NB4 (cell line): ENCODE measurements at regions not wholly inside any gene's neighbourhood (a gene's known extent, or its start where the extent isn't known, plus 50 kb on each side); places are given as distances from the start of the nearest gene placed in this dataset.

Source experiments
- DNase-seq: peaks from one replicate; pipeline ENCODE4 v3.0.0; 2010; ENCODE audit warnings: low read depth
- H3K4me3 ChIP-seq: one replicate; pipeline ENCODE4 v1.5.1; 2011; ENCODE audit warnings: mild to moderate bottlenecking, low read depth, low read length, moderate library complexity
- CTCF ChIP-seq: IDR thresholded peaks from one replicate; pipeline ENCODE4 v1.5.1; 2012; ENCODE audit warnings: low read depth, low read length
- MYC ChIP-seq: IDR thresholded peaks from 2 replicates; pipeline ENCODE4 v1.6.1; 2011; ENCODE audit warnings: low read depth, low read length
- POLR2A ChIP-seq: IDR thresholded peaks from 2 replicates; pipeline ENCODE4 v1.6.1; 2011; ENCODE audit warnings: mild to moderate bottlenecking; ENCODE audit not compliant: insufficient read length; ENCODE audit errors: extremely low read depth
- TF ChIP-seq, protein P1 (sequence below): IDR thresholded peaks from 2 replicates; pipeline ENCODE4 v1.6.1; 2011; ENCODE audit warnings: low read depth, low read length

- no peak overlapping the region for H3K4me3 ChIP-seq
- no peak for TF ChIP-seq CTCF
- TF ChIP-seq, protein P1, sequence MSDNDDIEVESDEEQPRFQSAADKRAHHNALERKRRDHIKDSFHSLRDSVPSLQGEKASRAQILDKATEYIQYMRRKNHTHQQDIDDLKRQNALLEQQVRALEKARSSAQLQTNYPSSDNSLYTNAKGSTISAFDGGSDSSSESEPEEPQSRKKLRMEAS: no peak
- DNase-seq: no peak
Measured at GRCh38 chr1:244173240-244173639, 122.2 kb downstream of the ZBTB18 start.

DNA sequence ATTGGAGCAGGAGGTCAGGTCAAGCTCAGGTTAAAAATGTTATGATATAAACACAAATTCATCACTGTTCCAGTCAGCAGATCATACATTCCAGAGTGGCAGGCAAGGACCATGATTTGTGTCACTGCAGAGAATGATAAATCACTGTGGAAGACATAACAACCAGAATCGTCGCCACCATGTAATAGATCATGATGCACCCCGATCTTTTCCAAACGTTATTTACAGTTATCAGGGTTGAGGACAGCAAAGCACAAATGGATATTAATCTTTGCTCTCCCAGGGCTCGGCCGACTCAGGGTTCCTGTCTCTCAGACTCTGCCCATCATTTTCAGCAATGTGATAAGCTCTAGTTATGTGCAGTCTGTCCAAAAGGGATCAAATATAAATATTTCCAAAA is 122.7 kb downstream of the ZBTB18 start:
- no peak for DNase-seq
- TF ChIP-seq MYC: no peak
- no peak for TF ChIP-seq CTCF
- no peak for TF ChIP-seq POLR2A
- TF ChIP-seq, protein P1: no peak
- H3K4me3 ChIP-seq: no peak overlapping the region

DNA sequence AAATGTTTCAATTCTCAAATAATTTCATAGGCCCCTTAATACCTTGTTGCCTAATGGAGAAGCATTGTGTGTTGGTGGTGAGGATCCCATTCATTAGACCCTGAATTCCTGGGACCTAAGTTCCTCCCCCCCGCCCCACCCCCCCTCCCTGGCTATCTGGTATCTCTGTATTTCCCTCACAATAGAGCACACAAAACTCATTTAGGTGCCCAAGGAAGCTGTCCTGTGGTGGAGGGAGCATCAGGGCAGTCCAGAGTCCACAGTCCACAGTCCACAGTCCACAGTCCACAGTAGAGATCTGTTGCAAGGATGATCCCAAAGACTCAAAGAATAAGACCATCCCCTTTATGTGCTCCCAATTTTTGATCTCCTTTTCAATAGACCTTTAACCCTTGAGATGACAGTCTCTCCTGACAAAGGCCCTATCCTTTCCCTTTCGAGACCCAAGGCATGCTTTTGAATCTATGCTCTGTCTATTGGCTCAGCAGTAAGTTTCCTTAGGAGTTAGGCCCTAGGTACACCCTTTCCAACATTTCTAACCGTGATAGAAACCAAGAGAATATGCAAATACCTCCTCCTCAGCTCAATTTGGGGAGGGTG is 123.9 kb downstream of the ZBTB18 start:
- H3K4me3 ChIP-seq: no peak overlapping the region
- TF ChIP-seq, protein P1: no peak
- TF ChIP-seq POLR2A (no peak), CTCF (no peak), MYC (no peak)

DNA sequence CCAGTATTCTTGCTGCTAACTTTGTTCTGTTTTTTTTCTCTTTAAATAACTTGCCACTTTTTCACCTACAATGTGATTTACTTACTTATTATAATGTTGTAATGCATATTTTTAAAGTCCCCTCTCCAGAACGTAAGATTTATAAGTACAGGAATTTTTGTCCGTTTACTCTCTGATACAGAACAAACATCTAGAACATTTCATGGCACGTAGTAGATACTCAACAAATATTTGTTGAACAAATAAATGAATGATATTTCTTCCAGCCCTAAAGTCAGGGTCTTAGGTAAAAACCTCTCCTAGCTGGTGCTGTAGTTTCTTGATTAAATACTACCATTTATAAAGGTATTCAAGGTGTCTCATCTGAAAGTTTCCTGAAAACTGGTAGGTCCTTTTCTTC is 125.1 kb downstream of the ZBTB18 start:
- no peak for DNase-seq
- TF ChIP-seq POLR2A: no peak
- no peak for TF ChIP-seq MYC
- TF ChIP-seq CTCF: no peak
- TF ChIP-seq, protein P1: no peak

More for the DNA sequence above, 123.9 kb downstream of the ZBTB18 start:
- no peak for DNase-seq

DNA sequence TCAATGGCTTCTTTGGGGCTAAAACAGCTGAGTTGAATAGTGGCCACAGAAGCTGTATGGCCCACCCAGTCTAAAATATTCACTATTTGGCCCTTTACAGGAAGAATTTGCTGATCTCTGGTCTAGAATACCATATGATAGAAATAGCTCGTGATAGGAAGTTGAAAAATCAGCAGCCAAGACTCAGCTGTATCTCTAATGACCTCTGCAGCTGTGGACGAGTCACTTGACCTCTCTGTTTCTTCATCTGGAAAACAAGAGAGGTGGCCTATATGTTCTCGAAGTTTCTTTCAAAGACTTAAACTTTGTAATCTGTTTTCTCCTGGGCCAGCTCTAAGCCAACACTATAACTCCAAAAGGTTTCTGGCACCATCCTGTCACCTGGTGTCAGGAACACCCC is 129.2 kb downstream of the ZBTB18 start:
- DNase-seq: no peak
- TF ChIP-seq CTCF (no peak), MYC (no peak), POLR2A (no peak)
- TF ChIP-seq, protein P1: no peak
- no peak overlapping the region for H3K4me3 ChIP-seq

More for the DNA sequence above, 125.1 kb downstream of the ZBTB18 start:
- no peak overlapping the region for H3K4me3 ChIP-seq

DNA sequence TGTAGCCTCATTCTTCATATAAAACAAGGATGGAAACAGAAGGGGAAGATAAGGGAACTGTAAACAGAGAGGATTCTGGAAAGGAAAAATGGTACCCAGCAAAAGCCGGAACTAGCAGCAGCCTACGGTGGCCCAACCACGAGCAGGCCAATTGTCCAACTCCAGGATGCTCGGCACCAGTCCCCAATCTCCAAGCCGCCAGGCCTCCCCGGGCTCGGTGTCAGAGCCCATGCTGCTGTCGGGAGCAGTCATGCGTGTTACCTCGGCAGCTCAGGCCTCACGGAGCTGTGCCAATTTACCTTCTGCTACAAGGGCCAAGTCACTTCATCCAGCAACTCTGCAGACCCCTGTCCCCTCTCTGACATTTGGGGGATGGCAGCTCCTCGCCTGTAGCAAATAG is 130.8 kb downstream of the ZBTB18 start:
- DNase-seq: no peak
- TF ChIP-seq MYC (no peak), CTCF (no peak), POLR2A (no peak)
- TF ChIP-seq, protein P1: no peak
- H3K4me3 ChIP-seq: no peak overlapping the region
